A673 (cell line): ENCODE measurements at regions not wholly inside any gene's neighbourhood (a gene's known extent, or its start where the extent isn't known, plus 50 kb on each side); places are given as distances from the start of the nearest gene placed in this dataset.

ENCODE experiments used
- BruUV-seq: library from RNA; stranded (reverse); fragments of 400-500 nt; replicated peaks from 2 replicates; lab custom pipeline; 2021; lab: Mats Ljungman, UMichigan
- CTCF ChIA-PET: fragments of 300-600 bp; sonication (Branson Sonifier 250); formaldehyde crosslinking; loops from one replicate; lab custom pipeline; 2022; ENCODE audit warnings: antibody characterized with exemption; lab: Charles Lee
- POLR2A ChIA-PET: fragments of 300-600 bp; sonication (Branson Sonifier 250); formaldehyde crosslinking; loops from one replicate; lab custom pipeline; 2022; ENCODE audit warnings: antibody characterized with exemption; ENCODE audit not compliant: low non-redundant PET; lab: Charles Lee
- DNase-seq: peaks from one replicate; pipeline ENCODE4 v3.0.0-alpha.2; 2015; ENCODE audit warnings: low spot score
- H3K27ac ChIP-seq: fragments of 200-600 bp; sonication (generic); 2 replicates; pipeline ENCODE4 v1.5.1; 2016; ENCODE audit warnings: mixed run types, low read depth, mild to moderate bottlenecking, mixed read lengths, antibody characterized with exemption, low read length; ENCODE audit not compliant: poor library complexity, severe bottlenecking
- H3K27me3 ChIP-seq: fragments of 200-600 bp; sonication (generic); replicated peaks from 2 replicates; pipeline ENCODE4 v1.6.1; 2017; ENCODE audit warnings: mixed run types, low read depth, mild to moderate bottlenecking, mixed read lengths, antibody characterized with exemption, low read length; ENCODE audit not compliant: insufficient read depth, poor library complexity
- H3K36me3 ChIP-seq: fragments of 200-600 bp; sonication (generic); 2 replicates; pipeline ENCODE4 v1.6.1; 2016; ENCODE audit warnings: mixed run types, mild to moderate bottlenecking, mixed read lengths, antibody characterized with exemption, low read length; ENCODE audit not compliant: insufficient read depth, poor library complexity, severe bottlenecking
- H3K4me1 ChIP-seq: fragments of 200-600 bp; sonication (generic); 2 replicates; pipeline ENCODE4 v1.6.1; 2017; ENCODE audit warnings: mixed run types, mild to moderate bottlenecking, mixed read lengths, antibody characterized with exemption, low read length; ENCODE audit not compliant: insufficient read depth, poor library complexity, severe bottlenecking
- H3K4me3 ChIP-seq: fragments of 200-600 bp; sonication (generic); 2 replicates; pipeline ENCODE4 v1.5.1; 2016; ENCODE audit warnings: low read depth, mixed run types, mild to moderate bottlenecking, mixed read lengths, low read length; ENCODE audit not compliant: poor library complexity, severe bottlenecking
- H3K9me3 ChIP-seq: fragments of 200-600 bp; sonication (generic); 2 replicates; pipeline ENCODE4 v1.6.1; 2016; ENCODE audit warnings: mixed run types, low read depth, mild to moderate bottlenecking, mixed read lengths, antibody characterized with exemption, low read length; ENCODE audit not compliant: poor library complexity, severe bottlenecking
- EZH2 ChIP-seq: fragments of 200-600 bp; sonication (generic); IDR thresholded peaks from 2 replicates; pipeline ENCODE4 v1.6.1; 2017; ENCODE audit warnings: borderline replicate concordance, low read depth, mild to moderate bottlenecking, mixed read lengths, antibody characterized with exemption, low read length; ENCODE audit not compliant: poor library complexity, severe bottlenecking
- intact Hi-C: fragments of 100-400 bp; cut with micrococcal nuclease; formaldehyde crosslinking; loops from one replicate; pipeline ENCODE4 v1.10.0; 2022; ENCODE audit not compliant: unreplicated experiment
- TF ChIP-seq, protein P1 (sequence below): fragments of 300-800, 200-600 bp; sonication (generic); conservative IDR thresholded peaks from 2 replicates; pipeline ENCODE4 v1.5.1; 2017; ENCODE audit warnings: low read depth, mild to moderate bottlenecking, antibody characterized with exemption, low read length, moderate library complexity, mixed read lengths

DNA sequence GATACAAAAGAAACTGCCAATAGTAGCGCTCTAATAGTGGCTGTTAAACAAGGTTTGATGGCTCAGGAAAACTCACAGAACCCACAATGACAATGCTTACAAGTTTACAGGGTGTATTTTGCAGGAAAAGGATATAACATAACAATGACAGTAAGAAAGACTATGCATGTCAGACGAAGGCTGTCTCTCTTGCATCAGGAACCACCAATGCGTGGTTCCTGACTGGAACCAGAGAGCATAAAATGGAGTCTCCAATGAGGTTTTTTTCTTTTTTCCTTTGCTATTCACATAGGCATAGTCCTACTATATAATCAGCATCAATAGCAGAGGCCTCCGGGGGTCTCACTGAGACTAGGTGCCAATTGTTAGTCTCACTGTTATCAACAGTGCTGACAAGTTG, 120.4 kb upstream of the STEAP1 start:
- H3K9me3 ChIP-seq = no peaks in the 10 kb centered on the region
- BruUV-seq = no TSS peak
- no peak overlapping the region for H3K27ac ChIP-seq
- H3K27me3 ChIP-seq = peaks cover 43% of the 10 kb centered on the region
- H3K4me1 ChIP-seq = no peaks in the 10 kb centered on the region
- no peak for DNase-seq
- no peaks in the 10 kb centered on the region for H3K36me3 ChIP-seq
- CTCF ChIA-PET = no interaction called here
- intact Hi-C loops = no loop called here
- no peak overlapping the region for H3K4me3 ChIP-seq
- POLR2A ChIA-PET = no interaction called here
- TF ChIP-seq EZH2 = no peak
- TF ChIP-seq, protein P1, sequence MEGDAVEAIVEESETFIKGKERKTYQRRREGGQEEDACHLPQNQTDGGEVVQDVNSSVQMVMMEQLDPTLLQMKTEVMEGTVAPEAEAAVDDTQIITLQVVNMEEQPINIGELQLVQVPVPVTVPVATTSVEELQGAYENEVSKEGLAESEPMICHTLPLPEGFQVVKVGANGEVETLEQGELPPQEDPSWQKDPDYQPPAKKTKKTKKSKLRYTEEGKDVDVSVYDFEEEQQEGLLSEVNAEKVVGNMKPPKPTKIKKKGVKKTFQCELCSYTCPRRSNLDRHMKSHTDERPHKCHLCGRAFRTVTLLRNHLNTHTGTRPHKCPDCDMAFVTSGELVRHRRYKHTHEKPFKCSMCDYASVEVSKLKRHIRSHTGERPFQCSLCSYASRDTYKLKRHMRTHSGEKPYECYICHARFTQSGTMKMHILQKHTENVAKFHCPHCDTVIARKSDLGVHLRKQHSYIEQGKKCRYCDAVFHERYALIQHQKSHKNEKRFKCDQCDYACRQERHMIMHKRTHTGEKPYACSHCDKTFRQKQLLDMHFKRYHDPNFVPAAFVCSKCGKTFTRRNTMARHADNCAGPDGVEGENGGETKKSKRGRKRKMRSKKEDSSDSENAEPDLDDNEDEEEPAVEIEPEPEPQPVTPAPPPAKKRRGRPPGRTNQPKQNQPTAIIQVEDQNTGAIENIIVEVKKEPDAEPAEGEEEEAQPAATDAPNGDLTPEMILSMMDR = no peak

DNA sequence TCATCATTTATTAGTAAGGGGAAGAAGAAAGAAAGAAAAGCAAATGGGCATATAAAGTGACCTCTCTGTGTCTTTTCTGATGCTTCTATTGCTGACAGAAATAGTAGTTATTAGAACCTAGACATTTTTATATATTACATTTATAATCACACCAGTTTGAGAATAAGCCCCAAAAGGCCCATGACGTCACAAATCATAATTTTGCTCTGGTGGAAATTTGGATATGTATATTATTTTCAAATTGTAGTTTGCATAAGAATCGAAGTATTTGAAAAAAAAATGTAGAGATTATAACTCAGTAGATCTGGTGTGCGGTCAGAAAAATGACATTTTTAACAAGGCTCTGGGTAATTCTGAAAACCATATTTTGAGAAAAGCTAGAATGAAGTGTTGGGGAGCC, 101.2 kb upstream of the STEAP1 start:
- Histone ChIP-seq H3K36me3 (no peaks in the 10 kb centered on the region), H3K4me3 (no peak overlapping the region), H3K4me1 (no peaks in the 10 kb centered on the region), H3K27ac (no peak overlapping the region), H3K9me3 (no peaks in the 10 kb centered on the region), H3K27me3 (peaks cover 8% of the 10 kb centered on the region)
- CTCF ChIA-PET = no interaction called here
- no peak for DNase-seq
- TF ChIP-seq, protein P1 = no peak
- TF ChIP-seq EZH2 = no peak
- intact Hi-C loops = no loop called here
- POLR2A ChIA-PET = no interaction called here
- BruUV-seq = no TSS peak

DNA sequence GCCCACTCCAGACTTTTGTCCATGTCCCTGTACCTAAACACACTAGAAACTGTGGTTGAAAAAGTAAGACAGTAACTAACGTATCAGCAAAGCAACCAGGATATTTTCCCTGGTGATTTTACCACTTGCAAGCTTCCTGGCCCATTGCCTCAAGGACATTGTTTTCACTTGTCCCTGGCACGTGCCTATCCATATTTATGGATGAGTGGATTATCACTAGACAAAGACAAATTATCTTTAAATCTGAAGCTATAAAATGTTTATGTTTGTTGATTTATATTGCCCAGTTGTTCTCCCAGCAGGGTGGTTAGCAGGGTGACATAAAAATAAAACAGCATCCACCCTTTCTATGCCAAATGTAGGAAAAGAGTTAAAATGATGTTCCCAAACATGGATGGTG, 93.2 kb upstream of the STEAP1 start:
- peaks cover 41% of the 10 kb centered on the region for H3K27me3 ChIP-seq
- intact Hi-C loops = no loop called here
- no TSS peak for BruUV-seq
- H3K9me3 ChIP-seq = no peaks in the 10 kb centered on the region
- no peaks in the 10 kb centered on the region for H3K4me1 ChIP-seq
- H3K27ac ChIP-seq = no peak overlapping the region
- CTCF ChIA-PET = no interaction called here
- TF ChIP-seq, protein P1 = no peak
- TF ChIP-seq EZH2 = no peak
- no peaks in the 10 kb centered on the region for H3K36me3 ChIP-seq
- POLR2A ChIA-PET = no interaction called here
- no peak overlapping the region for H3K4me3 ChIP-seq
- no peak for DNase-seq
